Fibroblast of villous mesenchyme (primary cell): ENCODE measurements at regions not wholly inside any gene's neighbourhood (a gene's known extent, or its start where the extent isn't known, plus 50 kb on each side); places are given as distances from the start of the nearest gene placed in this dataset.

ENCODE experiments used
- DNase-seq: peaks from one replicate; pipeline ENCODE4 v3.0.0-alpha.2; 2010; ENCODE audit warnings: low read depth
- H3K4me3 ChIP-seq: 2 replicates; pipeline ENCODE4 v1.5.1; 2011; ENCODE audit warnings: low read depth, mild to moderate bottlenecking, low read length
- CTCF ChIP-seq: IDR thresholded peaks from 2 replicates; pipeline ENCODE4 v1.5.1; 2012; ENCODE audit warnings: low read depth, mild to moderate bottlenecking, low read length; ENCODE audit not compliant: insufficient read depth

GRCh38 chr4:54498661-54499111 lies 159.1 kb upstream of the KIT start:
- H3K4me3 ChIP-seq: no peak overlapping the region
- TF ChIP-seq CTCF: no peak
- no peak for DNase-seq

GRCh38 chr4:54499308-54500074 lies 158.3 kb upstream of the KIT start:
- H3K4me3 ChIP-seq: no peak overlapping the region
- no peak for TF ChIP-seq CTCF

GRCh38 chr4:54505362-54505761 lies 152.4 kb upstream of the KIT start:
- DNase-seq: no peak
- TF ChIP-seq CTCF: no peak
- no peak overlapping the region for H3K4me3 ChIP-seq

More at GRCh38 chr4:54499308-54500074, 158.3 kb upstream of the KIT start:
- peak; percentile 60 for DNase-seq

- no peak for DNase-seq
- no peak overlapping the region for H3K4me3 ChIP-seq
- TF ChIP-seq CTCF: no peak
Measured at GRCh38 chr4:54505996-54506395, 151.8 kb upstream of the KIT start.

- TF ChIP-seq CTCF: no peak
- no peak for DNase-seq
- H3K4me3 ChIP-seq: no peak overlapping the region
Measured at GRCh38 chr4:54509057-54509456, 148.7 kb upstream of the KIT start.

- no peak overlapping the region for H3K4me3 ChIP-seq
- no peak for TF ChIP-seq CTCF
- DNase-seq: peak; percentile 69
Measured at GRCh38 chr4:54513204-54513603, 144.6 kb upstream of the KIT start.

GRCh38 chr4:54513741-54514140 lies 144.0 kb upstream of the KIT start:
- DNase-seq: no peak
- no peak overlapping the region for H3K4me3 ChIP-seq
- TF ChIP-seq CTCF: no peak
